Dermis blood vessel endothelial cell (primary cell): ENCODE measurements at regions not wholly inside any gene's neighbourhood (a gene's known extent, or its start where the extent isn't known, plus 50 kb on each side); places are given as distances from the start of the nearest gene placed in this dataset.

Experiments
- DNase-seq: peaks from one replicate; pipeline ENCODE4 v3.0.0; 2010

DNA sequence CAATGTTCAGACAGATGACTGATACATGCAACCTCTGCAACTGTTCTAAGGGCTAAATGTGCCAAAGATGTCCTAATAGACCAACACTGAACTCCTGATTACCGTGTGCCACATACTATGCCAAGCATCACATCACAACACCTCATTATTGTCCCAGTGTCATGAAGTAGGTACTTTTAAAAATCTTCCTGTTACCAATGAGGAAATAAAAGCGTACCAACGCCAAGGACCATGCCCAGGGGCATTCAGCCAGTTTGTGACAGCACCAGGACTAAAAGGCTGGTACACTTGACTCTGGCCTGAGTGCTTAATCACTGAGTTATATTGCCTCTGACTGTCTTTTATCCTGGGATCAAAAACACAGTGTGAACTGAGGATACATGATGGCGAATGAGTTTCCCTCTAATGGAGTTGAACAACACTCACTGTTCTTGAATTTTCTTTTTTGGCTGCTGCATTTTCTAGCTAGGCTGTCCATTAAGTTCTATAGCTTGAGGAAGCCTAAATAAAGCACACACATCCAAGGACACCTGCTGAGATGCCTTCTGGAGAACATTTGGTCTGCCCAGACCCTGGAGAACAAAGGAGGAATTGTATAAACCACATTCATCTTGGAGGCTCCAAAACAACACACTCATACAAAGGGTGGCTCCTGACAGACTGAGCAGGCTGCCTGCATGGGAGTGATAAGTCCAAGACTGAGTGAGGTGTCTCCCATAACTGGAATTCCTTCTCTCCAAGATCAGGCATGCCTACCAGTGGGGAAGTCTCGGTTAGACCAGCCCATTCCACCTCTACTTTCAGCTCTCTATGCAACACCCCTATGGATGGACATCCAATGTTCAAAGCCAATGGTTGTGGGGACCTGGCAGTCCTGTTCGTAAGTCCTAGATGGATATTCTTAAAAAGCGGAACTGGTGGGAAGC, 126.7 kb upstream of the PRICKLE2 start:
- no peak for DNase-seq

DNA sequence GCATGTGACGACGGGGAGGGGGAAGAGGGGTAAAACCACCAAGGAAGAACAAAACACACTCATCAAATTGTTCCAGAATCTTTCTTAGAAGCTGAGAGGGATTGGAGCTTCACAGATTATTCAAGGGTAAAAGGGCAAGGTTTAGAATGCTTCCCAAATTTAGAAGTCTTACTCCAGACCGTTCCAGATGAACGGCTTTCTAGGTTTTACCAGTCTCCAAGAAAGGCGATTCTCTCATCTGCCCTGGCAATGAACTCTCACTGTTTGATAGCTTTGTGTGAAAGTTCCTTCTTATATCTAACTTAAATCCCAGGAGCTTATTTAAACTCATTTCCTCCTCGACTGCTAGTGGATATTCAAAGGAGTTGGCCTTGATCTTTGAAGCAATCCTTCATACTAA, 124.3 kb upstream of the PRICKLE2 start:
- no peak for DNase-seq

DNA sequence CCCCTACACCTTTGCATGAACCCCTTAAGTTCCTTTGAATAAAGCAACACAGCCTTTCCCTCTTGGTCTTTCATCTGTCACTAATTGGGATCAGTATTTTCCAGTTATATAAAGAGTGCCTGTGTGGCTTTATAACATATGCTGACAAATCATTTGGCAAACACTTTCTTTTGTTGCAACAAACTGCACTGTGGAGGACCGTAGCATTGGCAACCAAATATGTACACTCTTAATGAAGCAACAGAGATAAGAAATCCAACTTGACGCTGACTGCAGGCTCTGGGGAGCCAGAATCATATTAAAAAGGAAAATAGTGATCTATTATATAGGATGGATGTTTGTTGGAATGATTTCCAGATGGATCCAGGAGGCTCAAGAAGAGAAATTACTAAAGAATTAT, 120.1 kb upstream of the PRICKLE2 start:
- DNase-seq, result no peak

DNA sequence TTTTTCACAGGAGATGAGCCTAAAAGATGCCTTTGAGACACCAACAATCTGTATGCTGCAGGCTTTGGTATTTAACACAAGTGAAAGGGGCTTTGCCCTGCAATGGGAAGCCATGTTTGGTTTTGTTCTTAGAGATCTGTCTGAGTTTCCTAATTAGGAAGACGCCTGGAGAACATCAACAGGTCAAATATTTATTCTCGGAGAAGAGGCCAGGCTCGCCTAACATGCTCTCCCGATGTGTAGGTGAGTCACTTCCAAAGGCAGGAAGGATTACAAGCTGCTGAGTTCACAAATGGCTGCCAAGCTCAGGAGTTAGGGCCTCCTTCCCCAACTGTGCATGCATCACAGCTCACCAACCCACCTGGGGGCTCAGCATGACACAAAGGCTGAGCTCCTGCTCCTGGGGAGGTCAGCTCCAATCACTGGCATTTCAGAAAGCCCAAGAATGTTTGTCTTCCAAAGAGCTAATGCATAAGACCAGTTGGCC, 119.5 kb upstream of the PRICKLE2 start:
- DNase-seq, result peak; percentile 41

DNA sequence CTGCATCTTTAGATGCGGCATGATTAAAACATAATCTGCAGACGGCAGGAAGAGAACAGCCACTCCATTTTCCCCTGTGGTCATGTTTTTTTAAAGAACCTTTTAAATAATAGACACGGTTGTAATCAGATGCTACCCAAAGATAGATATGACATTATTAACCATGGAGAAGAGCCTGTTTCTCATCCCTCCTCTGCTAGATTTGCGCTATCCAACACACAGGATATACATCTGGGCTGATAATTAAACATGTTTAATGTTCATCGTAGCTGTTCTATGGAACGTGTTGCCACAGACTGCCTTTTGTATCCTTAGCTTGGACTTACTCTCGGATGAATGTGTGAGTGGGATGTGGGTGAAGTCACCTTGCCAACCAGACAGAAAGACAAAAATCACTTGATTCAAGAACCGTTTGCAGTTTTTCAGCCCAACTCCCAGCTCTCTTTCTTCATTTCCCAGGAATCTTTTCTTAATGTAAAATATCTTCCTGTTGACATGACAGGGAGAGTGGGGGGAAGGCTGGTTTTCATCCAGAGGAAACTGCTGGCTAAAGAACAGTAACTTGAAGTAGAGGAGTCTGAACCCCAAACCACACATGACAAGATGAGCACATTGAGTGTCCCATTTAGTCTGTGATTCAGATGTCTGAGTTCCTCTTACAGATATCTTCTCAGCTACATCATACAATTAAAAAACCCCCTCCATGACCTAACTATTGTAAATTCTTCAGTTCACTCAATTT, 118.6 kb upstream of the PRICKLE2 start:
- DNase-seq, result no peak

DNA sequence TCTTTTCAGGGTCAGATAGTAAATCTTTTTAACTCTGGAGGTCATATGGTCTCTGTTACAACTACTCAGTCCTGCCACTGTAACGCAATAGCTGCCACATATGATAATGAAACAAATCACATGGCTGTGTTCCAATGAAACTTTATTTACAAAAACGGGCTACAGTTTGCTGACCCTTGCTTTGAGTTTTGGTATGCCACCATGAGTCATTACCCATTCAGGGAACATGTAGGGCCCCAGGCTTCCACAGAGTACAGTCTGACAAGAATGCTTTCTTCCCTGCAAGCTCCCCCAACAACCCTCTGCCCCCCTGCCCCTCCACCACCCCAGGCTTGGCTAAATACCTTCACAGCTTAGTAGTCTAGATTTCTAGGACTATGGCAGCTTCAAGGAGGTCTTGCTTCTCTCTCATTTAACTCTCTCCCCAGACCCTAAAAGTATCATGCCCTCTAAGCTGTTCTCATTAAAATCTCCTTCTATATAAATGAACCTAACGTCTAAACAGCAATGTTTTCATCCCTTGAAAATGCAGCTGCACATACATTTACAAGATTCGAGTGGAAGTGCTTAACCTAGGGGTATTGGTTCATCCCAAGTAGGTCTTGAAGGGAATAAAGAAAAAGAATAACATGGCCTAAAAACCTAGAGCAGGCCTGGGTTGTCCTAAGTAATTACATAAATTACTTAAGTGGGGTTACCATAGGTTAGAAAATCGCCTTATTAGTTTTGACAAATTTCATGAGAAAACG, 117.8 kb upstream of the PRICKLE2 start:
- no peak for DNase-seq

DNA sequence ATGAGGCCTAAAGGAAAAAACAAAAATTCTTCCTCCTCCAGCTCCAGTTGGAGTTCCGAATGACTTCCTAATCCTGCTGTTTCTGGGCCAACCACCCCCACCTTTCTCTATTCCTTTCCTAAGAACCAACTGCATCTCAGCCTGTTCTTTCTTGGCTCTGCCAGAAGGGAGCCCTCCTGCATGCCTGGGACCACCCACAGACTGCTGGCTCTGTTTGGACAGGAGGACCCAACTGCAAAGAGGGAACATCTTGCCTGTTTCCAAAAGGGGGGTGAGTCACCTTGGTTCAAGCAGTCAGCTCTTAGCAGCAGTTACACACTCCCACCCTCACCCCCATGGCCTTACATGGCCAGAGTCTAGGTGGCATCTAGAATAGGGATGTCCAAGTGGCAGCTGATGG, 116.0 kb upstream of the PRICKLE2 start:
- DNase-seq, result no peak

DNA sequence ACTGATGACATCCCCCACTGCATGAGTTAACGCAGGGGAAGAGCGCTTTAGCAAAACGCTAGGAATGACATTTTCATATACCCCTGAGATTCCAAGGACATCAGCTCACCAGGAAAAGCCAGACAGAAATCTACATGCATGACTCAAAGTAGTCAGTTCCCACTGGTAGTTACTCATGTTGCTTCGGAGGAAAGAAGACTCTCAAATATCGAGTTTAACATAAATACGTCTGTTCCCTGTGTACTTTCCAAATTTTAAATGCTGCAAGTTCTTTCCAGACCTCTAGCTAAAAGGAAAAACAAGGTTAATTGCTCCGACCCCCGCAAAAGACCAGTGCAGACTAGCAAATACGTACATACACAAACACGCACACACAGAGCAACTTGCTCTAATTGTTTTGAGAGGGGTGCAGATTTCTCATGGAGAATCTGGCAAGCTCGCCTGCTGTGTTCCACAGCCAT, 115.4 kb upstream of the PRICKLE2 start:
- no peak for DNase-seq

DNA sequence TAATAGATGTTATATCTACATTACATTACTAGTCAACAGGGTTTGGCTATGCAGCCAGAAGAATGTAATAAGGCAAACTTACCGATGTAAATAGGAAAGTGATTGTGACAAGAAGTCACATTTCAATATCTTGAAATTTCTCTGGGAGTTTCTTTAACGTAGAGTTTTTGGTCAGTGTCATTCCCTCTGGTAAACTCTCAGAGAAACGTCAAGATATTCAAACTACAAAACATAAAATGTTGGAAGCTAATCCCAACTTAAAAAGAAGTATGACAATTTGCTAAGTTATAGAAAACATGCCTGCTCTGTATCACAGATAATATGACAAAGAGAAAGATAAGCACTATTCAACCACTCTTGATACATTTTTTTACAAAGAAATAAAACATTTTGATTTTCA, 111.2 kb upstream of the PRICKLE2 start:
- DNase-seq, result no peak

DNA sequence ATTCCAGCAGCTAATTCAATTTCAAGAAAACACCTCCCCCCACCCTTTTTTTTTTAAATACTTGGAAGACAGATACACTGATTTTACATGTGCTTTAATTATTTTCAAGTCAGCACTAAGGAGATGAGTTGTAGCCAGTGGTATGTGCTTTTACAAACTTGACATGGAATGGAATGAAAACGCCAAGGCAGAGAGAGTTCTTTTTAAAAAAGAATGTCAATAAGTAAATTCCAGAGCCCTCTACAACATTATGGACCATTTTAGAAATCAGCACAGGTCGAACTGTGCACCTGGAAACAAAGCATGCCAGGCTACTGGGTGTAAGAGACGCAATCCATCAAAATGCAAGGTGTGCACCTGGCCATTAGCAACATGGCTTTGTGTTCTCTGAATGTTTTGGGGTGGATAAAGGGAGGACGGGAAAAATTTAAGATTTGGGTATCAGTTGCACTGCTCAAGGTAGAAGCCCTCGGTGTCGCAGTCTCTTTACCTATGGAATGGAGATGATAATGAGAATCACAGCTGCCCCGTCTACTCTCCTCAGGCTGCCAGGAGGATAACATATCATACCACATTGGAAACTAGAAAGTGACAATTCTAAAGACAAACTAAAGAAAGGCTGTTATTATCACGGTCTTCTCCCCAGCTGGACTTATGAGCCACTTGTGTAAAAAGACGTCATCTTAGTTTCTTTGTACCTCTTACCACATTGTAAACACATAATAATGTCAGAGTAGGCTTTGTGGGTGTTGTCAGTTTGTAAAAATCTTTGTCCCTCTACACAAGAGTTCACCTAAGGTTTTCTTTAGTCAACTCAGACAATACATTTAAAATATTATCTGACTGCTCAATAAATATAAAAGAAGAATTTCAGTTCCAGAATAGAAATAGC, 107.4 kb upstream of the PRICKLE2 start:
- no peak for DNase-seq

DNA sequence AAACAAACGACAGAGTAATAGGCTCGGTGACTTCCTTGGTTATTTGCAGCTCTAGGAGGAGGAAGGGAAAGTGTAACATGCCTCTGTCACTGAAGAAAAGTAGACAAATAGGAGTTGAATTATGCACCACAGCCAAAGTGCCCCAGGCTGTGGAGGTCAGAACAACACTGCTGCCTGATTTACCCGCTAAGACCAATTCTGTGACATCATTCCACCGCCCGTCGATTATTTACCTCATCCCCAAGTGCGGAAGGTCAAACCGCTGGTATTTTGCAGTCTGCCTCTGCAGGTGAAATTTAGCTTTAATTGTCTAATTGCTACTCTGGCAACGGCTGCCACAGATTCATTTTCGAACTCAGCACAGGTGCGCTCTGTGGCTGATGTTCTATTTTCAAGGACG, 106.3 kb upstream of the PRICKLE2 start:
- DNase-seq, result no peak

DNA sequence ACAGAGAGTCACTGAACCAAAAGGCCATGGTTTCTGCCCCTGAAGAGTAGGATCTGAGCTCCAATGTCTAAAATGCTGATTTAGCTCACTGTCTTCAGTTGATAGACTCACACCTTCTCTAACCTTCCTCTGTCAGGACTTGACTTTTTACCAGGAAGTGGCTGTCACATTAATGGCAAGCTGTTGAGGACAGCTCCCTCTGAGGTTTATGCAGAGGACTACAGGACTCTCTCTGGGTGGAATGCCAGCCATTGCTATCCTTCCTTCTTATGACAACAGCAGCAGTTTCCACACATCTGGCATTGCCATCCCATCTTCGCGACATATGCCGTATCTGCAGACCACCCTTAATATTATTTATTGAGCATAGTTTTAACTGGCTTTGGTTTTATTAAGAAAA, 103.8 kb upstream of the PRICKLE2 start:
- no peak for DNase-seq

DNA sequence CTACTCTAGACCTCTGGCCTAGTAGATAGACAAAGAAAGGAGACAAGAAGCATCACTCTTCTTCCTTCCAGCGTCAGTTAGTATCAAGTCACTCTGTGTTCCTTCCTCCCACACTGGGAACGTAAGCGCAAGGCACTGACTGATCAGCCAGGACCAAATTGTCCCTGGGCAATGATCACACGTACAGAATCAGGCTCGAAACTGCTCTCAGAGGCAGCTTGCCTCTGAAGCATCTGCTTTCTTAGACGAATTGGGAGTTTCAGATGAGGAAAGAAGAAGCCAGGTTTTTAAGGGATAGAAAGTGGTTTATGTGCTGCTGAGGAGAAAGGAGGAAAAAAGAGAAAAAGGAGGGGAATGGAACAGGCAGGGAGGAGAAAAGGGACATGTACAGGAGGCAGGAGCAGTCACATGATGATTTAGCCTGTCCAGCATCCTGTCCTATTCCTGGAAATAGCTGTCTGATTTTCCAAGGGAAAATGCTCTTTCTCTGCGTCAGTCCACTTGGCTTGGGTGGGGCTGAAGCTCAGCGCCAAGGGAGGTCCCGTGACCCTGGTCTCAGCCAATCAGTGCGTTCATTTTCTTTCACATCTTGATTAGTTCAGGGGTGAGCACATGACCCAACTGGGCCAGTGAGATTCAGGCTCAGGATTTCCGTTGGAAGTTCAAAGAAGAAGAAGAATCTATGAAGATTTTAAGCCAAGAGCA, 102.0 kb upstream of the PRICKLE2 start:
- no peak for DNase-seq

DNA sequence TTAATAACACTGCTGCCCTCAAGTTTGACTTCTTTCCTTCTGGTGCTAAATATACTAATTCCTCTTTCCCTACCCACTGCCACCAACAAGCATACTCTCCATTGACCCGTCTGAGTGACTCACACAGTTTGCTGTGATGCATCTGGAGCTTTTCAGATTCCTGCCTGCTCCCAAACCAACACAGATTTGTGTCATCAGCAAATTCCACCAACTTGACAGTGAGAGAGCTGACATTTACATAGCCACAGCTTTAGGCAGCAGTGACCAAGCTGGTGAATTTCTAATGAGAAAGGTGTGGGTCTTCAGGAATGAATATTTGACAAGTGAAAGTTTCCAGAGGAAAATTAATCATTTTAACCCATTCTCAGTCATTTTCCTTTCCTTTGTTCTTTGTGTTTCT, 96.5 kb upstream of the PRICKLE2 start:
- DNase-seq, result peak; percentile 6

DNA sequence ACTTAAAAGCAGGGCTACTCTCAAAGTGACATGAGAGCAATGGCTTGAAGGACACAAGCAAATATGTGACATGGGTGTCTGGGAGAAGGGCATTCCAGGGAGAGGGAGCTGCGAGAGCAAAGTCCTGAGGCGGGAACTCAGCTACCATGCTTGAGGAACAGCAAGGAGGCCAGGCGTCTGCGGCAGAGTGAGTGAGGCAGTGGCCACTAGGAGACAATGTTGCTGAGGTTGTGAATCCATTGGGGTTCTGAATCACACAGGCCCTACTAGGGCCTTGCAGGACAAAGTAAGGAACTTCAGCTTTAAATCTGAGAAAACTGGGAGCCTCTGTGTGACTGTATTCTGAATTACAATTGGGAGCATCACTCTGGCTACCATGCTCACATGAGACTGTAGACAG, 94.1 kb upstream of the PRICKLE2 start:
- DNase-seq, result no peak

DNA sequence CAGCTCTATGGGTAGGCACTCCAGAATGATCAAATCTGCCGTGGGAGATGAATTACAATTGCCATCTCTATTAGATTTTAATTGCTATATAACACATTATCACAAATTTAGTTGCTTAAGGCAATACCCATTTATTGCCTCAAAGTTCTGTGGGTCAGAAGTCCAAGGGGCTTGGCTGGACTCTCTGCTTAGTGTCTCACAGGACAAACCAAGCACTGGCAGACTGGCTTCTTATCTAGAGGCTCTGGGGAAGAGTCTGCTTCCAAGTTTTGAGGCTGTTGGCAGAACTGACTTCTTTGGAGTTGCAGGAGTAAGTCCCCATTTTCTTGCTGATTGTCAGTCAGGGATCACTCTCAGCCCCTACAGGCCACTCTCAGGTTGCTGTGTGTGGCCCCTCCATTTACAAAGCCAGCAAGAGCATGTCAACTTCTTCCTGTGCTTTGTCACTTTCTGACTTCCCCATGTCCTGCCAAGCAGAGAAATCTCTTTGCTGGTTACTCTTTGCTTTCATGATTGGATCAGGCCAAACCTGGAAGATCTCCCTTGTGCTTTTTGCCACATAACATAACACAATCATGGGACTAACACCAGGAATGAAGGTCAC, 93.5 kb upstream of the PRICKLE2 start:
- DNase-seq, result no peak

DNA sequence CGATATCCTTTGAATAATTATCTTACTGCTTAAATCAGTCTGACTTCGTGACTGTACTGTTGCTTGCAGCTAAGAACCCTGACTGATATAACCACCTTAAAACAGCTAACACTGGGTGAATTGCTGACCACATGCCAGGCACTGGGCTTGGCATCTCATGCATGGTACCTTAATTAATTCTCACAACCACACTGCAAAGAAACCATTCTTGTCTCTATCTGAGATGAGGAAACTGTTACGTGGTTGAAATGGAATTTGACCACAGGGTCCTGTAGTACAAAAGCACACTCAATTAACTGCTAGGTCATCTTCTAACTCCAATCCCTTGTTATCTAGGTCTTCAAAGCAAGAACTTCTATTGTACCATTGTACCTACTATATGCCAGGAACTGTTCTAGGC, 92.7 kb upstream of the PRICKLE2 start:
- DNase-seq, result no peak

DNA sequence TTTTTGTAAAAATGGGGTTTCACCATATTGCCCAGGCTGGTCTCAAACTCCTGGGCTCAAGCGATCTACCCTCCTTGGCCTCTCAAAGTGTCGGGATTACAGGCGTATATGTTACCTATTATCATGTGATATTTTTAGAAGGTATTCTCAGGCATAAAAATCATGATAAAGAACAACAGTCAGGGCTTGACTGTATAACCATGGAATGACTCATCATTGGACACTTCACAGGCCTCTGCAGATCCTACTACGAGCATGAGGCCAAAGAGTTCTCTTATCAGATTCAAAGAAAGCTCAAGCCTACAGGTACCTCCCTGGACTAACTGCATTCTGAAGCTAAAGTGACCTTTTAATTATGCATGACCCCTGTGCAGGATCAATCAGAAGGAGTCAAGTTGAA, 91.7 kb upstream of the PRICKLE2 start:
- no peak for DNase-seq

DNA sequence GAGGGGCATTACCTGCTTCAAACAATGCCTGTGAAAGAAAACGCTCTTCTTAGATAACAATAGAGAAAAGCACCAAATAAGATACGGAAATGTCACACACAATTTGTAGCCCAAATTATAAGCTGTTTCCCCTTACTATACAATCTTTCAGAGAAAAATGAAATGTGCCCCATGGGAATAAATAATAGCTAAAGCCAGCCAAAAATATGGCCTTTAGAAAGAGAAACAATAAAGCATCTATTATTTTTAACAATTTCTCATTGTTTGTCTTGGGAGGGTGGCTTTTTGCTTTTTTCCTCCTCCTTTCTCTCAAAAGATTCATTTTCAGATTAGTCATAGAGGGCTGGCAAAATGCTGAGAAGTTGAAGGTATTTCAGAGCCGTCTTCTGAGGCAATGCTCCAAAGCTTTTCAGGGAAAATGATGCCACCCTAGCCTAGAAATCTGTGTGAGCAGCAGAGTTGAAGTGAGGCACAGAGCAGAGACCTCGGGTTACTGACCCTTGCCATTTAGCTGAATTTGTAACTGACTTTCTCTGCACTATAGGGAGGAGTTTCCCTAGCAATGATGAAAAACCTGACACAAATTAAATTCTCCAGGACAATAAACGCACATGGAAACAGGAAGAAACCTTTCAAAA, 86.3 kb upstream of the PRICKLE2 start:
- DNase-seq, result peak; percentile 5

DNA sequence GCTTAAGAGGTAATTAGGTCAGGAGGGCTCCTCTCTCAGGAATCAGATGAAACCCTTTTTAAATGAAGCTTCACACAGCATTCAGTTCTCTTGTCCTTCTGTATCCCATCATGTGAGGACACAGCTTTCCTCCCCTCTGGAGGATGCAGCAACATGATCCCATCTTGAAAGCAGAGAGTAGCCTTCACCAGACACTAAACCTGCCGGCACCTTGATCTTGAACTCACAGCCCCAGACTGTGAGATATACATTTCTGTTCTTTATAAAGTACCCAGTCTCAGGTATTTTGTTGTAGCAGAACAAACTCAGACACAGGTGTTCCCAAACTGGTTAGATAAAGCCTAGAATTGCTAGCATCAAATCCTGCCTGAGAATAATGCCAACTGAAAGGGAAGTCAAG, 83.7 kb upstream of the PRICKLE2 start:
- no peak for DNase-seq
